Skeletal muscle satellite cell (primary cell): ENCODE measurements at regions not wholly inside any gene's neighbourhood (a gene's known extent, or its start where the extent isn't known, plus 50 kb on each side); places are given as distances from the start of the nearest gene placed in this dataset.

ENCODE experiments used
- H3K27me3 ChIP-seq: 2 replicates; pipeline ENCODE4 v1.7.0; 2013; ENCODE audit warnings: low read length; ENCODE audit not compliant: control insufficient read depth, insufficient read depth
- H3K36me3 ChIP-seq: 2 replicates; pipeline ENCODE4 v1.7.0; 2013; ENCODE audit warnings: mild to moderate bottlenecking, control low read depth, low read length; ENCODE audit not compliant: insufficient read depth
- H3K4me1 ChIP-seq: 2 replicates; pipeline ENCODE4 v1.7.0; 2013; ENCODE audit warnings: low read length; ENCODE audit not compliant: control insufficient read depth, insufficient read depth
- H3K4me2 ChIP-seq: 2 replicates; pipeline ENCODE4 v1.7.0; 2013; ENCODE audit warnings: mild to moderate bottlenecking, low read length
- H3K4me3 ChIP-seq: 2 replicates; pipeline ENCODE4 v1.7.0; 2013; ENCODE audit warnings: low read length
- H3K9ac ChIP-seq: 2 replicates; pipeline ENCODE4 v1.7.0; 2013; ENCODE audit warnings: mild to moderate bottlenecking, low read depth, low read length, moderate library complexity
- H3K9me3 ChIP-seq: replicated peaks from 2 replicates; pipeline ENCODE4 v1.7.0; 2013; ENCODE audit warnings: mild to moderate bottlenecking, control low read depth, low read length

GRCh38 chr12:17809206-17809605 lies 280.8 kb downstream of the RERGL start:
- no peaks in the 10 kb centered on the region for H3K36me3 ChIP-seq
- no peaks in the 10 kb centered on the region for H3K9me3 ChIP-seq
- H3K27me3 ChIP-seq, result no peaks in the 10 kb centered on the region
- no peak overlapping the region for H3K4me2 ChIP-seq
- H3K9ac ChIP-seq, result no peak overlapping the region
- H3K4me1 ChIP-seq, result no peaks in the 10 kb centered on the region
- no peak overlapping the region for H3K4me3 ChIP-seq

- Histone ChIP-seq H3K4me3 (no peak overlapping the region), H3K27me3 (no peaks in the 10 kb centered on the region), H3K36me3 (no peaks in the 10 kb centered on the region), H3K4me2 (no peak overlapping the region), H3K4me1 (no peaks in the 10 kb centered on the region), H3K9ac (no peak overlapping the region), H3K9me3 (no peaks in the 10 kb centered on the region)
These were observed 287.0 kb downstream of the RERGL start for GRCh38 chr12:17802657-17803641.

GRCh38 chr12:17793854-17794253 lies 296.1 kb downstream of the RERGL start:
- no peaks in the 10 kb centered on the region for H3K9me3 ChIP-seq
- no peak overlapping the region for H3K4me3 ChIP-seq
- H3K27me3 ChIP-seq, result no peaks in the 10 kb centered on the region
- H3K4me2 ChIP-seq, result no peak overlapping the region
- no peaks in the 10 kb centered on the region for H3K4me1 ChIP-seq
- no peak overlapping the region for H3K9ac ChIP-seq
- H3K36me3 ChIP-seq, result no peaks in the 10 kb centered on the region

- Histone ChIP-seq H3K27me3 (no peaks in the 10 kb centered on the region), H3K9ac (no peak overlapping the region), H3K4me3 (no peak overlapping the region), H3K36me3 (no peaks in the 10 kb centered on the region), H3K9me3 (no peaks in the 10 kb centered on the region), H3K4me1 (no peaks in the 10 kb centered on the region), H3K4me2 (no peak overlapping the region)
These were observed 311.8 kb downstream of the RERGL start for GRCh38 chr12:17778242-17778641.

GRCh38 chr12:17763366-17763765 lies 326.6 kb downstream of the RERGL start:
- Histone ChIP-seq H3K4me3 (no peak overlapping the region), H3K4me1 (no peaks in the 10 kb centered on the region), H3K9ac (no peak overlapping the region), H3K36me3 (no peaks in the 10 kb centered on the region), H3K27me3 (no peaks in the 10 kb centered on the region), H3K9me3 (no peaks in the 10 kb centered on the region), H3K4me2 (no peak overlapping the region)

- Histone ChIP-seq H3K9me3 (no peaks in the 10 kb centered on the region), H3K4me3 (no peak overlapping the region), H3K36me3 (no peaks in the 10 kb centered on the region), H3K27me3 (no peaks in the 10 kb centered on the region), H3K4me2 (no peak overlapping the region), H3K4me1 (no peaks in the 10 kb centered on the region), H3K9ac (no peak overlapping the region)
These were observed 330.0 kb downstream of the RERGL start for GRCh38 chr12:17759982-17760381.
